Subcutaneous abdominal adipose tissue (tissue), 5 donors: ENCODE measurements at regions not wholly inside any gene's neighbourhood (a gene's known extent, or its start where the extent isn't known, plus 50 kb on each side); places are given as distances from the start of the nearest gene placed in this dataset.

Experiments used
- H3K27ac ChIP-seq: one replicate; pipeline ENCODE4 v1.7.0; 2013; ENCODE audit warnings: low read depth, mild to moderate bottlenecking, inconsistent platforms, low read length, moderate library complexity
- H3K27me3 ChIP-seq, 5 donors: one replicate each; pipeline ENCODE4 v1.7.0; 2013; ENCODE audit warnings: low read length in 5 of 5, inconsistent platforms in 1 of 5; ENCODE audit not compliant: control insufficient read depth in 5 of 5, insufficient read depth in 4 of 5
- H3K36me3 ChIP-seq, 5 donors: one replicate each; pipeline ENCODE4 v1.7.0; 2013; ENCODE audit warnings: low read length in 5 of 5; ENCODE audit not compliant: control insufficient read depth in 5 of 5, insufficient read depth in 5 of 5
- H3K4me1 ChIP-seq, 5 donors: one replicate each; pipeline ENCODE4 v1.7.0; 2013; ENCODE audit warnings: low read length in 5 of 5, mild to moderate bottlenecking in 3 of 5, moderate library complexity in 1 of 5; ENCODE audit not compliant: control insufficient read depth in 5 of 5, insufficient read depth in 5 of 5
- H3K4me3 ChIP-seq, 5 donors: one replicate each; pipeline ENCODE4 v1.7.0; 2013; ENCODE audit warnings: low read length in 5 of 5, low read depth in 1 of 5
- H3K9ac ChIP-seq, 5 donors: one replicate each; pipeline ENCODE4 v1.7.0; 2013; ENCODE audit warnings: low read length in 5 of 5, mild to moderate bottlenecking in 4 of 5, moderate library complexity in 3 of 5
- H3K9me3 ChIP-seq, 5 donors: one replicate each; pipeline ENCODE4 v1.7.0; 2013; ENCODE audit warnings: low read length in 5 of 5; ENCODE audit not compliant: control insufficient read depth in 5 of 5
- donor health status: healthy.
- donor health status: healthy.
- donor health status: healthy.
- donor health status: healthy.
- donor health status: healthy.

- no peaks in the 10 kb centered on the region for H3K4me1 ChIP-seq
- H3K27me3 ChIP-seq, result no peaks in the 10 kb centered on the region
- H3K4me3 ChIP-seq, result no peak overlapping the region
- H3K36me3 ChIP-seq, result no peaks in the 10 kb centered on the region
- H3K27ac ChIP-seq, result no peak overlapping the region
- H3K9ac ChIP-seq, result no peak overlapping the region
- no peaks in the 10 kb centered on the region for H3K9me3 ChIP-seq
These were observed 70.4 kb upstream of the MDFIC start for GRCh38 chr7:114851406-114852061.

- Histone ChIP-seq H3K4me3 (no peak overlapping the region), H3K36me3 (no peaks in the 10 kb centered on the region), H3K9me3 (no peaks in the 10 kb centered on the region), H3K27me3 (no peaks in the 10 kb centered on the region), H3K4me1 (no peaks in the 10 kb centered on the region), H3K27ac (no peak overlapping the region), H3K9ac (no peak overlapping the region)
These were observed 69.6 kb upstream of the MDFIC start for GRCh38 chr7:114852293-114852692.

- Histone ChIP-seq H3K9ac (no peak overlapping the region), H3K4me3 (no peak overlapping the region), H3K27ac (no peak overlapping the region), H3K9me3 (no peaks in the 10 kb centered on the region), H3K27me3 (no peaks in the 10 kb centered on the region), H3K36me3 (no peaks in the 10 kb centered on the region), H3K4me1 (no peaks in the 10 kb centered on the region)
These were observed 68.7 kb upstream of the MDFIC start for GRCh38 chr7:114853189-114853588.

- Histone ChIP-seq H3K4me1 (no peaks in the 10 kb centered on the region), H3K9me3 (no peaks in the 10 kb centered on the region), H3K27ac (no peak overlapping the region), H3K36me3 (no peaks in the 10 kb centered on the region), H3K4me3 (no peak overlapping the region), H3K9ac (no peak overlapping the region), H3K27me3 (no peaks in the 10 kb centered on the region)
These were observed 67.5 kb upstream of the MDFIC start for GRCh38 chr7:114854369-114854768.

- H3K4me1 ChIP-seq, result no peaks in the 10 kb centered on the region
These were observed 65.3 kb upstream of the MDFIC start for GRCh38 chr7:114856625-114857024.

GRCh38 chr7:114857605-114858004 lies 64.3 kb upstream of the MDFIC start:
- Histone ChIP-seq H3K9ac (no peak overlapping the region), H3K4me1 (no peaks in the 10 kb centered on the region), H3K27me3 (no peaks in the 10 kb centered on the region), H3K4me3 (no peak overlapping the region), H3K9me3 (no peaks in the 10 kb centered on the region), H3K36me3 (no peaks in the 10 kb centered on the region), H3K27ac (no peak overlapping the region)

More at GRCh38 chr7:114856625-114857024, 65.3 kb upstream of the MDFIC start:
- H3K27ac ChIP-seq, result no peak overlapping the region
- no peak overlapping the region for H3K4me3 ChIP-seq
- no peaks in the 10 kb centered on the region for H3K27me3 ChIP-seq
- H3K9me3 ChIP-seq, result no peaks in the 10 kb centered on the region
- no peak overlapping the region for H3K9ac ChIP-seq
- H3K36me3 ChIP-seq, result no peaks in the 10 kb centered on the region

GRCh38 chr7:114859477-114859876 lies 62.4 kb upstream of the MDFIC start:
- Histone ChIP-seq H3K27me3 (no peaks in the 10 kb centered on the region), H3K36me3 (no peaks in the 10 kb centered on the region), H3K27ac (no peak overlapping the region), H3K9me3 (no peaks in the 10 kb centered on the region), H3K4me1 (no peaks in the 10 kb centered on the region), H3K4me3 (no peak overlapping the region), H3K9ac (no peak overlapping the region)

GRCh38 chr7:114860206-114860605 lies 61.7 kb upstream of the MDFIC start:
- H3K27me3 ChIP-seq, result no peaks in the 10 kb centered on the region
- H3K36me3 ChIP-seq, result no peaks in the 10 kb centered on the region
- no peak overlapping the region for H3K9ac ChIP-seq
- no peak overlapping the region for H3K4me3 ChIP-seq
- no peaks in the 10 kb centered on the region for H3K4me1 ChIP-seq
- no peaks in the 10 kb centered on the region for H3K9me3 ChIP-seq
- H3K27ac ChIP-seq, result no peak overlapping the region

GRCh38 chr7:114862406-114862805 lies 59.5 kb upstream of the MDFIC start:
- peaks cover 0 to 2% (median 0%) of the 10 kb centered on the region in 5 donors for H3K4me1 ChIP-seq
- H3K9me3 ChIP-seq, result no peaks in the 10 kb centered on the region
- H3K36me3 ChIP-seq, result no peaks in the 10 kb centered on the region
- H3K27me3 ChIP-seq, result no peaks in the 10 kb centered on the region
- H3K27ac ChIP-seq, result no peak overlapping the region
- H3K9ac ChIP-seq, result no peak overlapping the region
- H3K4me3 ChIP-seq, result no peak overlapping the region

- Histone ChIP-seq H3K27ac (no peak overlapping the region), H3K27me3 (no peaks in the 10 kb centered on the region), H3K4me1 (peaks cover 0 to 2% (median 0%) of the 10 kb centered on the region in 5 donors), H3K9ac (no peak overlapping the region), H3K4me3 (no peak overlapping the region), H3K9me3 (no peaks in the 10 kb centered on the region), H3K36me3 (no peaks in the 10 kb centered on the region)
These were observed 57.6 kb upstream of the MDFIC start for GRCh38 chr7:114864278-114864677.
